HEK293 (cell line): ENCODE measurements at regions not wholly inside any gene's neighbourhood (a gene's known extent, or its start where the extent isn't known, plus 50 kb on each side); places are given as distances from the start of the nearest gene placed in this dataset.

Experiments used
- CTCF ChIA-PET: fragments of 350-600 bp; formaldehyde crosslinking; extraction: SDS; loops from one replicate; lab custom pipeline; 2021; ENCODE audit warnings: antibody characterized with exemption; lab: Yijun Ruan, JAX
- POLR2A ChIA-PET: fragments of 300-600 bp; formaldehyde crosslinking; extraction: SDS; loops from one replicate; lab custom pipeline; 2020; ENCODE audit warnings: antibody characterized with exemption, inconsistent platforms; lab: Yijun Ruan, JAX
- H3K27ac ChIP-seq: fragments of 200-500 bp; sonication (Bioruptor generic); 2 replicates; pipeline ENCODE4 v1.5.1; 2014; ENCODE audit warnings: low read depth, low read length, control low read depth, inconsistent platforms; ENCODE audit errors: extremely low read depth
- H3K36me3 ChIP-seq, 2 experiments: fragments of 200-500 bp in 1 of 2; sonication (Bioruptor generic) in 1 of 2; 1 replicate in 1 of 2; 2 replicates in 1 of 2; pipeline ENCODE4 v1.5.1; 2014 to 2017; ENCODE audit warnings: inconsistent platforms in 2 of 2, low read length in 2 of 2; ENCODE audit not compliant: control insufficient read depth in 2 of 2, insufficient read depth in 1 of 2
- H3K4me1 ChIP-seq: fragments of 200-500 bp; sonication (Bioruptor generic); 2 replicates; pipeline ENCODE4 v1.5.1; 2014; ENCODE audit warnings: mild to moderate bottlenecking, low read length, inconsistent platforms; ENCODE audit not compliant: control insufficient read depth, insufficient read depth
- H3K4me3 ChIP-seq: 2 replicates; pipeline ENCODE4 v1.5.1; 2011; ENCODE audit warnings: low read depth, mild to moderate bottlenecking, control low read depth, low read length, moderate library complexity
- H3K9me3 ChIP-seq: fragments of 200-500 bp; sonication (Bioruptor generic); 2 replicates; pipeline ENCODE4 v1.5.1; 2014; ENCODE audit warnings: low read depth, low read length, inconsistent platforms; ENCODE audit not compliant: control insufficient read depth, insufficient read depth
- BCL11B ChIP-seq: fragments of 450-650 bp; formaldehyde crosslinking; IDR thresholded peaks from 2 replicates; pipeline ENCODE4 v1.5.1; 2016; ENCODE audit warnings: low read depth, missing biosample characterization, missing genetic modification characterization
- HOXA7 ChIP-seq: sonication (generic); formaldehyde crosslinking; IDR thresholded peaks from 2 replicates; pipeline ENCODE4 v1.8.1; 2022; ENCODE audit warnings: missing genetic modification reagents, borderline replicate concordance
- KLF17 ChIP-seq: fragments of 450-650 bp; formaldehyde crosslinking; IDR thresholded peaks from 2 replicates; pipeline ENCODE4 v1.5.1; 2016; ENCODE audit warnings: missing biosample characterization, missing genetic modification characterization
- PRDM1 ChIP-seq: fragments of 450-650 bp; formaldehyde crosslinking; IDR thresholded peaks from 2 replicates; pipeline ENCODE4; 2016; ENCODE audit warnings: missing biosample characterization, missing genetic modification characterization
- WT1 ChIP-seq: fragments of 450-650 bp; formaldehyde crosslinking; IDR thresholded peaks from 2 replicates; pipeline ENCODE4 v1.5.1; 2016; ENCODE audit warnings: missing biosample characterization, missing genetic modification characterization
- ZBTB10 ChIP-seq: fragments of 450-650 bp; formaldehyde crosslinking; IDR thresholded peaks from 2 replicates; pipeline ENCODE4 v1.5.1; 2016; ENCODE audit warnings: missing biosample characterization, missing genetic modification characterization
- ZFP41 ChIP-seq: fragments of 450-650 bp; formaldehyde crosslinking; IDR thresholded peaks from 2 replicates; pipeline ENCODE4 v1.5.1; 2016; ENCODE audit warnings: missing biosample characterization, missing genetic modification characterization, borderline replicate concordance
- ZFP69B ChIP-seq: fragments of 450-650 bp; formaldehyde crosslinking; IDR thresholded peaks from 2 replicates; pipeline ENCODE4 v1.5.1; 2016; ENCODE audit warnings: missing biosample characterization, missing genetic modification characterization
- ZNF10 ChIP-seq: fragments of 450-650 bp; formaldehyde crosslinking; IDR thresholded peaks from 2 replicates; pipeline ENCODE4 v1.5.1; 2017; ENCODE audit warnings: missing biosample characterization, missing genetic modification characterization
- ZNF114 ChIP-seq: fragments of 450-650 bp; formaldehyde crosslinking; IDR thresholded peaks from 2 replicates; pipeline ENCODE4 v1.5.0; 2017; ENCODE audit warnings: missing biosample characterization, missing genetic modification characterization
- ZNF121 ChIP-seq: fragments of 450-650 bp; formaldehyde crosslinking; IDR thresholded peaks from 2 replicates; pipeline ENCODE4 v1.5.1; 2016; ENCODE audit warnings: missing biosample characterization, missing genetic modification characterization
- ZNF146 ChIP-seq: fragments of 450-650 bp; formaldehyde crosslinking; IDR thresholded peaks from 2 replicates; pipeline ENCODE4 v1.5.1; 2016; ENCODE audit warnings: missing biosample characterization, missing genetic modification characterization
- ZNF19 ChIP-seq: fragments of 450-650 bp; formaldehyde crosslinking; IDR thresholded peaks from 2 replicates; pipeline ENCODE4; 2016; ENCODE audit warnings: missing biosample characterization, missing genetic modification characterization, low read depth
- ZNF211 ChIP-seq: fragments of 450-650 bp; formaldehyde crosslinking; IDR thresholded peaks from 2 replicates; pipeline ENCODE4 v1.5.1; 2016; ENCODE audit warnings: low read depth, missing biosample characterization, missing genetic modification characterization
- ZNF280D ChIP-seq: fragments of 450-650 bp; formaldehyde crosslinking; IDR thresholded peaks from 2 replicates; pipeline ENCODE4 v1.5.1; 2016; ENCODE audit warnings: missing biosample characterization, missing genetic modification characterization
- ZNF341 ChIP-seq: fragments of 450-650 bp; formaldehyde crosslinking; IDR thresholded peaks from 2 replicates; pipeline ENCODE4; 2016; ENCODE audit warnings: low read depth, missing biosample characterization, missing genetic modification characterization
- ZNF394 ChIP-seq: fragments of 450-650 bp; formaldehyde crosslinking; IDR thresholded peaks from 2 replicates; pipeline ENCODE4 v1.5.1; 2016; ENCODE audit warnings: missing biosample characterization, missing genetic modification characterization, mild to moderate bottlenecking, moderate library complexity, borderline replicate concordance
- ZNF398 ChIP-seq: fragments of 450-650 bp; formaldehyde crosslinking; IDR thresholded peaks from 2 replicates; pipeline ENCODE4 v1.5.1; 2017; ENCODE audit warnings: missing biosample characterization, missing genetic modification characterization
- ZNF426 ChIP-seq: fragments of 450-650 bp; formaldehyde crosslinking; IDR thresholded peaks from 2 replicates; pipeline ENCODE4 v1.5.1; 2017; ENCODE audit warnings: missing biosample characterization, missing genetic modification characterization, mild to moderate bottlenecking, inconsistent platforms, moderate library complexity
- ZNF544 ChIP-seq: fragments of 450-650 bp; formaldehyde crosslinking; IDR thresholded peaks from 2 replicates; pipeline ENCODE4 v1.5.0; 2017; ENCODE audit warnings: missing biosample characterization, missing genetic modification characterization
- ZNF555 ChIP-seq: fragments of 450-650 bp; formaldehyde crosslinking; conservative IDR thresholded peaks from 2 replicates; pipeline ENCODE4 v1.5.1; 2017; ENCODE audit warnings: missing biosample characterization, mild to moderate bottlenecking, missing genetic modification characterization, inconsistent platforms
- ZNF561 ChIP-seq: fragments of 450-650 bp; IDR thresholded peaks from 2 replicates; pipeline ENCODE4 v1.5.1; 2018; ENCODE audit warnings: missing biosample characterization, missing genetic modification characterization, borderline replicate concordance
- ZNF600 ChIP-seq: fragments of 450-650 bp; formaldehyde crosslinking; IDR thresholded peaks from 2 replicates; pipeline ENCODE4 v1.5.1; 2016; ENCODE audit warnings: missing biosample characterization, missing genetic modification characterization
- ZNF654 ChIP-seq: fragments of 450-650 bp; formaldehyde crosslinking; IDR thresholded peaks from 2 replicates; pipeline ENCODE4 v1.5.1; 2016; ENCODE audit warnings: low read depth, missing biosample characterization, missing genetic modification characterization
- ZNF707 ChIP-seq: fragments of 450-650 bp; formaldehyde crosslinking; IDR thresholded peaks from 2 replicates; pipeline ENCODE4 v1.5.1; 2016; ENCODE audit warnings: missing biosample characterization, missing genetic modification characterization
- ZSCAN23 ChIP-seq: fragments of 450-650 bp; formaldehyde crosslinking; IDR thresholded peaks from 2 replicates; pipeline ENCODE4 v1.5.1; 2016; ENCODE audit warnings: missing biosample characterization, missing genetic modification characterization

GRCh38 chr11:97611345-97611744 is 1221.5 kb downstream of the JRKL start:
- H3K4me3 ChIP-seq = no peak overlapping the region
- H3K9me3 ChIP-seq = no peaks in the 10 kb centered on the region
- H3K36me3 ChIP-seq = no peaks in the 10 kb centered on the region
- H3K4me1 ChIP-seq = no peaks in the 10 kb centered on the region
- CTCF ChIA-PET = no interaction called here
- no peak overlapping the region for H3K27ac ChIP-seq
- no peak for TF ChIP-seq ZNF211 (tag by site-specific recombination)
- no peak for TF ChIP-seq ZNF600 (tag by site-specific recombination)
- TF ChIP-seq ZNF341 = no peak
- no peak for TF ChIP-seq ZNF561
- TF ChIP-seq ZFP69B (tag by site-specific recombination) = no peak
- no peak for TF ChIP-seq ZNF121 (tag by site-specific recombination)
- no peak for TF ChIP-seq ZNF398 (tag by site-specific recombination)
- TF ChIP-seq ZNF555 (tag by site-specific recombination) = no peak
- TF ChIP-seq ZNF10 (tag by site-specific recombination) = no peak
- TF ChIP-seq WT1 (tag by site-specific recombination) = no peak
- TF ChIP-seq ZNF426 (tag by site-specific recombination) = no peak
- no peak for TF ChIP-seq ZNF280D (tag by site-specific recombination)
- TF ChIP-seq ZBTB10 (tag by site-specific recombination) = no peak
- TF ChIP-seq KLF17 = no peak
- no peak for TF ChIP-seq ZNF114 (tag by site-specific recombination)
- TF ChIP-seq ZNF707 (tag by site-specific recombination) = no peak
- TF ChIP-seq, all 188 proteins: peak for 0
- POLR2A ChIA-PET = no interaction called here

- ChIA-PET POLR2A (no interaction called here), CTCF (no interaction called here)
- Histone ChIP-seq H3K27ac (no peak overlapping the region), H3K36me3 (no peaks in the 10 kb centered on the region), H3K4me1 (no peaks in the 10 kb centered on the region), H3K9me3 (no peaks in the 10 kb centered on the region), H3K4me3 (no peak overlapping the region)
- TF ChIP-seq HOXA7 (CRISPR knock-in tag) = no peak
- TF ChIP-seq BCL11B (tag by site-specific recombination) = no peak
- no peak for TF ChIP-seq PRDM1 (tag by site-specific recombination)
- TF ChIP-seq ZNF654 (tag by site-specific recombination) = no peak
- TF ChIP-seq ZFP41 (tag by site-specific recombination) = no peak
- no peak for TF ChIP-seq ZNF146
- no peak for TF ChIP-seq ZBTB10 (tag by site-specific recombination)
- no peak for TF ChIP-seq ZNF19 (tag by site-specific recombination)
- TF ChIP-seq ZSCAN23 (tag by site-specific recombination) = no peak
- no peak for TF ChIP-seq ZNF394 (tag by site-specific recombination)
- no peak for TF ChIP-seq ZNF544
These were observed 1224.8 kb downstream of the JRKL start for GRCh38 chr11:97614606-97615005.
